Keratinocyte (primary cell): ENCODE measurements at regions not wholly inside any gene's neighbourhood (a gene's known extent, or its start where the extent isn't known, plus 50 kb on each side); places are given as distances from the start of the nearest gene placed in this dataset.

Source experiments
- DNase-seq: peaks from one replicate; pipeline ENCODE4 v3.0.0-alpha.2; 2011; ENCODE audit warnings: low read depth, missing footprints, low spot score
- FAIRE-seq: peaks from 2 replicates; lab custom pipeline; 2011; peaks lifted over from hg19 to GRCh38; lab: Jason Lieb, UNC
- H2AFZ ChIP-seq: 2 replicates; pipeline ENCODE4 v1.6.0; 2012; ENCODE audit warnings: low read length, control low read depth, inconsistent platforms; ENCODE audit not compliant: control insufficient read depth
- H3K27ac ChIP-seq: 2 replicates; pipeline ENCODE4 v1.5.1; 2011; ENCODE audit warnings: low read length; ENCODE audit not compliant: control insufficient read depth, insufficient read depth
- H3K27me3 ChIP-seq: 3 replicates; pipeline ENCODE4 v1.6.0; 2011; ENCODE audit warnings: low read length; ENCODE audit not compliant: control insufficient read depth, insufficient read depth; ENCODE audit errors: extremely low read depth
- H3K36me3 ChIP-seq, 2 experiments: 2 replicates in 1 of 2; 3 replicates in 1 of 2; pipeline ENCODE4 v1.5.1; 2011; ENCODE audit warnings: low read length in 2 of 2, mild to moderate bottlenecking in 1 of 2; ENCODE audit not compliant: control insufficient read depth in 2 of 2, insufficient read depth in 2 of 2; ENCODE audit errors: extremely low read depth in 1 of 2
- H3K4me1 ChIP-seq: 3 replicates; pipeline ENCODE4 v1.5.1; 2011; ENCODE audit warnings: low read length; ENCODE audit not compliant: control insufficient read depth, insufficient read depth; ENCODE audit errors: extremely low read depth
- H3K4me2 ChIP-seq: 3 replicates; pipeline ENCODE4 v1.6.0; 2011; ENCODE audit warnings: low read depth, low read length; ENCODE audit not compliant: control insufficient read depth, insufficient read depth; ENCODE audit errors: extremely low read depth
- H3K4me3 ChIP-seq, 3 experiments: fragments of 200-600 bp in 1 of 3; sonication (generic) in 1 of 3; 2 replicates in 2 of 3; 3 replicates in 1 of 3; pipeline ENCODE4 v1.5.1; 2011 to 2016; ENCODE audit warnings: low read length in 3 of 3, mild to moderate bottlenecking in 3 of 3, control low read depth in 2 of 3, inconsistent platforms in 1 of 3, low read depth in 1 of 3, mixed read lengths in 1 of 3, mixed run types in 1 of 3, moderate library complexity in 1 of 3; ENCODE audit not compliant: control insufficient read depth in 2 of 3, insufficient read depth in 2 of 3; ENCODE audit errors: extremely low read depth in 1 of 3
- H3K79me2 ChIP-seq: 2 replicates; pipeline ENCODE4 v1.6.0; 2012; ENCODE audit warnings: low read length; ENCODE audit not compliant: control insufficient read depth, insufficient read depth
- H3K9ac ChIP-seq: 3 replicates; pipeline ENCODE4 v1.6.0; 2011; ENCODE audit warnings: low read length; ENCODE audit not compliant: control insufficient read depth, insufficient read depth; ENCODE audit errors: extremely low read depth
- H3K9me1 ChIP-seq: 3 replicates; pipeline ENCODE4 v1.6.0; 2011; ENCODE audit warnings: low read length; ENCODE audit not compliant: control insufficient read depth, insufficient read depth; ENCODE audit errors: extremely low read depth
- H3K9me3 ChIP-seq: 2 replicates; pipeline ENCODE4 v1.5.1; 2012; ENCODE audit warnings: low read depth, low read length; ENCODE audit not compliant: control insufficient read depth
- H4K20me1 ChIP-seq: 3 replicates; pipeline ENCODE4 v1.6.0; 2011; ENCODE audit warnings: low read length; ENCODE audit not compliant: control insufficient read depth, insufficient read depth; ENCODE audit errors: extremely low read depth
- EZH2 ChIP-seq: IDR thresholded peaks from one replicate; pipeline ENCODE4 v1.6.1; 2012; ENCODE audit warnings: inconsistent platforms, mild to moderate bottlenecking, low read length, moderate library complexity
- dilution Hi-C: fragments of 300-500 bp; cut with MboI; formaldehyde crosslinking; loops from one replicate; pipeline ENCODE4 v1.7.0; 2020; ENCODE audit warnings: low sequenced_read_pairs; ENCODE audit not compliant: extremely low pct_ligation_motif_present
- TF ChIP-seq, protein P1 (sequence below), 3 experiments: IDR thresholded peaks in 1 of 3; conservative IDR thresholded peaks in 1 of 3; optimal IDR thresholded peaks in 1 of 3; 2 replicates in 2 of 3; 3 replicates in 1 of 3; pipeline versions ENCODE3 to v1.5.1; 2011; ENCODE audit warnings: low read length in 3 of 3, mild to moderate bottlenecking in 3 of 3, moderate library complexity in 2 of 3, control low read depth in 1 of 3, inconsistent platforms in 1 of 3; ENCODE audit not compliant: insufficient read depth in 2 of 3; ENCODE audit errors: extremely low read depth in 1 of 3

DNA sequence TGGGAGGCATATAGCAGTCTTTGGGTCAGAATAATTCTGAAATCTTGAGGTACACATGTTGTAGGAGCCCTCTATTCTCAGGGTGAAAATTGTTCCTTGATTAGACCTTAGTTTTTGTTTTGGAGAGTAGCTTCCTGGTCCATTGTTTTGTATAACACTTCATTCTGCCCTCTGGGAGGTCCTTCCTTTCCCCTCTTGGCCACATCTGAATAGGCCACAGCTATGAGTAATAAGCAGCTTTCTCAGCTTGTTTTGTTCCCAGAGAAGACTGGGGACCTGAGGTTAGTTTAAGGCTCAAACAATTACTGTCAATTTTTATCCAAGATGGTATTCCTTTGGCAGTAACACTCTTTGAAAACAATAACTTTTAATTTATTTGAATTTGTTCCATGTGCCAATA lies 72.6 kb upstream of the NOL4 start:
- Histone ChIP-seq H3K4me1 (no peaks in the 10 kb centered on the region), H3K27me3 (no peaks in the 10 kb centered on the region), H3K4me3 (no peak overlapping the region), H3K36me3 (no peaks in the 10 kb centered on the region), H3K79me2 (no peaks in the 10 kb centered on the region), H4K20me1 (no peaks in the 10 kb centered on the region), H3K27ac (no peak overlapping the region), H2AFZ (no peak overlapping the region), H3K9me1 (no peaks in the 10 kb centered on the region), H3K9ac (no peak overlapping the region), H3K9me3 (no peaks in the 10 kb centered on the region), H3K4me2 (no peak overlapping the region)
- dilution Hi-C loops = no loop called here
- no peak for DNase-seq
- TF ChIP-seq, protein P1, sequence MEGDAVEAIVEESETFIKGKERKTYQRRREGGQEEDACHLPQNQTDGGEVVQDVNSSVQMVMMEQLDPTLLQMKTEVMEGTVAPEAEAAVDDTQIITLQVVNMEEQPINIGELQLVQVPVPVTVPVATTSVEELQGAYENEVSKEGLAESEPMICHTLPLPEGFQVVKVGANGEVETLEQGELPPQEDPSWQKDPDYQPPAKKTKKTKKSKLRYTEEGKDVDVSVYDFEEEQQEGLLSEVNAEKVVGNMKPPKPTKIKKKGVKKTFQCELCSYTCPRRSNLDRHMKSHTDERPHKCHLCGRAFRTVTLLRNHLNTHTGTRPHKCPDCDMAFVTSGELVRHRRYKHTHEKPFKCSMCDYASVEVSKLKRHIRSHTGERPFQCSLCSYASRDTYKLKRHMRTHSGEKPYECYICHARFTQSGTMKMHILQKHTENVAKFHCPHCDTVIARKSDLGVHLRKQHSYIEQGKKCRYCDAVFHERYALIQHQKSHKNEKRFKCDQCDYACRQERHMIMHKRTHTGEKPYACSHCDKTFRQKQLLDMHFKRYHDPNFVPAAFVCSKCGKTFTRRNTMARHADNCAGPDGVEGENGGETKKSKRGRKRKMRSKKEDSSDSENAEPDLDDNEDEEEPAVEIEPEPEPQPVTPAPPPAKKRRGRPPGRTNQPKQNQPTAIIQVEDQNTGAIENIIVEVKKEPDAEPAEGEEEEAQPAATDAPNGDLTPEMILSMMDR (optimal IDR thresholded peaks at IDR 0.05 in 1 of 3, IDR thresholded peaks at IDR 0.05 in 1 of 3, conservative IDR thresholded peaks at IDR 0.05 in 1 of 3; ENCODE audit: extremely low read depth in 1 of 3, insufficient read depth in 2 of 3, low read length in 3 of 3) = no peak
- no peak for TF ChIP-seq EZH2
- no peak for FAIRE-seq

DNA sequence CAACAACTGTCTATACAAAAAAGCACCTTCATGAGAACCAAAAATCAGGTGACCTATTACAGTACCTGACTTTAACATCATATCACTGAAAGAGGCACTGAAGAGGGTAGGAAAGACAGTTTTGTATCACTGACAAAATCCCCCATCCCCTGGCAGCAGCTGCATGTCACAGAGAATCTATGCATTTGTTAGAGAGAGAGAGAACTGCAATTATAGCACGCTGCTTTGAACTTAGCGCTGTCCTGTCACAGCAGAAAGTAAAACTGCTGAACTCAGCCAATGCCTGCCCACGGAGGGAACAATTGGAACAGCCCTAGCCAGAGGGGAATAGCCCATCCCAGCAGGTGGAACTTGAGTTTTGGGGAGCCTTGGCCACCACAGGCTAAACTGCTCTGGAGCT lies 75.1 kb upstream of the NOL4 start:
- Histone ChIP-seq H3K27me3 (no peaks in the 10 kb centered on the region), H3K4me1 (no peaks in the 10 kb centered on the region), H3K9me1 (no peaks in the 10 kb centered on the region), H3K27ac (no peak overlapping the region), H2AFZ (no peak overlapping the region), H3K9ac (no peak overlapping the region), H3K4me3 (no peak overlapping the region), H3K9me3 (no peaks in the 10 kb centered on the region), H3K36me3 (no peaks in the 10 kb centered on the region), H3K79me2 (no peaks in the 10 kb centered on the region), H4K20me1 (no peaks in the 10 kb centered on the region), H3K4me2 (no peak overlapping the region)
- FAIRE-seq (no peak), DNase-seq (no peak)
- dilution Hi-C loops = no loop called here
- TF ChIP-seq EZH2 = no peak
- TF ChIP-seq, protein P1 (optimal IDR thresholded peaks at IDR 0.05 in 1 of 3, IDR thresholded peaks at IDR 0.05 in 1 of 3, conservative IDR thresholded peaks at IDR 0.05 in 1 of 3; ENCODE audit: extremely low read depth in 1 of 3, insufficient read depth in 2 of 3, low read length in 3 of 3) = no peak
